NCI-H146 treated with DMSO at 0.1 percent for 48 hours (cell line): ENCODE measurements at regions not wholly inside any gene's neighbourhood (a gene's known extent, or its start where the extent isn't known, plus 50 kb on each side); places are given as distances from the start of the nearest gene placed in this dataset.
A peak's percentile ranks its signal among the peaks of the same experiment; 100 is the strongest.
"Not testable (repeated sequence)": the region's sequence is repeated elsewhere in the genome, so short reads cannot be mapped to it uniquely, and the experiment has no call there.

ENCODE experiments used
- DNase-seq: peaks from one replicate; lab custom pipeline; 2025; ENCODE audit not compliant: unreplicated experiment; lab: John Stamatoyannopoulos, UW

DNA sequence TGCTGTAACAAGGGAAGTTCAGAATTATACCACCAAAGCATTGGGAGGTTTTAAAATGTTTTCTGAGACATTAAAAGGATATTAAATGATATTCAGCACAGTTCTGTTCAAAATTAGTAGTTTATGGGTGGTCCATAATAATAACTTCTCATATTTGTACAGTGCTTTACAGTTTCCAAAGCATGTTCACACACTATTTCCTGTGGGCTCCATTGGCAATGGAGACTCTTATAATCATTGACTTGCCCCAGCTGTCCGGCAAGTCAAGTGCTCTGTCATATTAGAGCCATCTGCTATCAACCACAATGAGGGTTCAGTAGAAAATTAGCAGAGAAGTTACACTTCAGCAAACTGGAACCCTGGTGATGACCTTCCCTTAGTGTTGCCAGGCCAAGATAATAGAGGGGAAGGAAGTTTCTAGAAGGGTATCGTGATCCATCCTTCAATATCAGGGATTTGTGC lies 526.6 kb upstream of the CCDC196 start:
- DNase-seq, result no peak

DNA sequence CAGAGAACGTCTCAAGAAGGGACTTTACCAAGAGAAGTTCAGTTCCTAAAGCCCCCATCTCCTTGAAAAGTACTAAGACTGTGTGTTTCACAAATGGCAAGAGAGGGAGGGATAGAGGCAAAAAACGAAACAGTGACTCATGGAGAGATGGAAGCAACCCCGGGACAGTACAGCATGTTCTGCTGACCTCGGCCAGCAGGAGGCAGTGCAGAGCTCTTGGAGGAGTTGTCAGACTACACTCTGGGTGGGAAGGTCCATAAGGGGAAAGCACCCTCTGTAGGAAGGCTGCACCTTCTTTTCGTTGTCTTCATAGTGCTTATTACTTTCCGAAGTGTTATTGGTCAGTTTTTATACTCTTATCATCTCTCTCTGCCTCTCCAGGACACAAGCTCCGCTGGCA lies 525.2 kb upstream of the CCDC196 start:
- DNase-seq, result peak; percentile 14

DNA sequence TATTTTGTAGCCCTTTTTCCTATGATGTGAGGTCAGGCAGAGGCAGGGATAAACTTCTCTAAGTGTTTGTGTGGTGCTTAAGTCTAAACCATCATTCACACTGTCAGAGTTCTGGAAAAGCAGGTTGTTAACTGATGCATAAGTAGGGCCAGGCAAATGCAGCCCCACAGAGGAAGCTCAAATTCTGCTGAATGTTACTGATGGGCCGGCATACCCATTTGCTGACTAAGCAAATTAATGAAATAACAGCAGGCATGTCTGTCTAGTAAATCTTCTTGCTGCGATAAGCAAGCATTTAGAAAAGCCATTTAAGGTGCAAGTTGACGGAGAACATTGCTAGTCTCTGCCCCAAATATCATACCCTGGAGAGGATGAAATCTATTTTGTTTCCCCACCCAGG lies 523.2 kb upstream of the CCDC196 start:
- DNase-seq, result no peak

DNA sequence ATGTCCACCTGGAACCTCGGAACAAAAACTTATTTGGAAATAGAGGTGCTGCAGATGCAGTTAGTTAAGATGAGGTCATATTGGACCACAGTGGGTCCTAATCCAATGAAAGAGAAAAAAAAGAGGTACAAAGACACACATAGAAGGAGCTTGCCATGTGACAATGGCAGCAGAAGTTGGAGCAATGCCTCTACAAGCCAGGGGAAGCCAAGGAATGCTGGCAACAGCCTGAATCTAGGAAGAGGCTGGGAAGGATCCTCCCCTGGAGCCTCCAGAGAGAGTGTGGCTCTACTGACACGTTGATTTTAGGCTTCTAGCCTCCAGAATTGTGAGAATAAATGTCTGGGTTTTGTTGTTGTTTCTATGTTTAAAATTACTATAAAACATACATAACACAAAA lies 521.8 kb upstream of the CCDC196 start:
- no peak for DNase-seq

GRCh38 chr14:65966188-65966587 lies 520.0 kb upstream of the CCDC196 start:
- DNase-seq, result no peak

- DNase-seq, result no peak
Observed at GRCh38 chr14:65972346-65972870, 513.8 kb upstream of the CCDC196 start.

GRCh38 chr14:65972891-65973290 lies 513.3 kb upstream of the CCDC196 start:
- DNase-seq, result no peak

GRCh38 chr14:65975865-65976264 lies 510.3 kb upstream of the CCDC196 start:
- no peak for DNase-seq

DNA sequence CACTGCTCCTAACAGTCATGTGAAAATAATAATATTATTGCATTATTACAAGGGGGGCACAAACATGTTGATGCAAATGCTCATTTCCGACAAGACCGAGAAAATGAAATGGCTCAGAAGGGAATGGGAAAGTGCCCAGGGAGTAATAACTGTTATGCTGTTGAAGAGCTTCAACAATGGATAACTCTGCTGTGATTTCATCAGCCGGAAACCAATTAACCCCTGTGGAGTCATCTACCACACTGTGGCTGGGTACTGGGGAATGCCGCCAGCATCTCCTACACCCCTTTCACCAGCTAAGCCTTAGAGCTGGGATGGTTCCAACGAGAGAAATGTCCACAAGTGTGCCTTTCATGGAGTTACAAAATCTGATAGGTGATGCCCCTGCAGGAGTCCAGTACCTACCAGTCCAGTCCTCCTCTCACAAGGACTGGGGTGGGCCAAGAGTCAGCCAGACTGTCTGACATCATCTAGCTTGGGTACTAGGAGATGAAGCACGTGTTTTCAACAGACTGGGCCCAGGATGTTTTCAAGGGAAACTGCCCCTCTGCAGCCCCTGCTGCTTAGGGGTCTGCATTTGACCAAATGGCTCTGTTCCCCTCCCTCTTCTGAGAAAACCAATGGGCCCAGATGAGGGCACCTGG lies 509.3 kb upstream of the CCDC196 start:
- DNase-seq, result no peak

- DNase-seq, result no peak
Observed at GRCh38 chr14:65981192-65981843, 504.9 kb upstream of the CCDC196 start.

DNA sequence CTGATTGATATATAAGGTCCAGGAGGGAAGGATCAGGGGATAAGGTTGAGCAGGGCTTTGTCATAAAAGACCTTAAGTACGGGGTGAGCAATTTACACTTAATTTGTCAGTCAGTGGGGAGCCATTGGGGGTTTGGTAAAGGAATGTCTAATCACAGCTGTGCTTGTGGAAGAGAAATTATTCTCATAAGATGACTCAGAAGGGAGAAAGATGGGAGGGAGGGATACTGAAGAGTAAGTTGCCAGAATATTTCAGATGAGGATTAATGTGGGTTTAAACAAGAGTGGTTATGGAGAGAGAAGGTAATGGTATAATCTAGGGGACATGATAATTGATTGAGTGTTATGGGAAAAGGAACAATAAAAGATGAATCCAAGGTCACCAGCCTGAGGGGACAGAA lies 500.1 kb upstream of the CCDC196 start:
- no peak for DNase-seq

DNA sequence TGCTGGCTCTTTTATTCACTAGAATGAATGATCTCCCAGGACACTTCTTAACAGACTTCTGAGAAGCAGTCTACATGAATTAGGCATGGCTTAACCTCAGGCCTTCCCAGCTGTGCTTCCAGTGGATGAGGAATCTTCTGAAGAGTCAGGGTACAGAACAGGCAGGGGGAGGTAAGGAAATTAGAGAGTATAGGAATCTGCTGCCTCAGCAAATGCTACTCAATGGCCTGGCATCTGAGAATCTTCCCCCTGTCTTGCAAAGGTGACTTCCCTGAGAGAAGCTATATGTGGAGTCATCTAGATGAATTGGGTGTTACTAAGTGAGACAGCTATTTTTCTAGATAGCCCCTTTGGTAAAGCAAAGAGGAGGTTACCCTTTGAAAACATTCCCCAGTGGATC lies 496.2 kb upstream of the CCDC196 start:
- no peak for DNase-seq

DNA sequence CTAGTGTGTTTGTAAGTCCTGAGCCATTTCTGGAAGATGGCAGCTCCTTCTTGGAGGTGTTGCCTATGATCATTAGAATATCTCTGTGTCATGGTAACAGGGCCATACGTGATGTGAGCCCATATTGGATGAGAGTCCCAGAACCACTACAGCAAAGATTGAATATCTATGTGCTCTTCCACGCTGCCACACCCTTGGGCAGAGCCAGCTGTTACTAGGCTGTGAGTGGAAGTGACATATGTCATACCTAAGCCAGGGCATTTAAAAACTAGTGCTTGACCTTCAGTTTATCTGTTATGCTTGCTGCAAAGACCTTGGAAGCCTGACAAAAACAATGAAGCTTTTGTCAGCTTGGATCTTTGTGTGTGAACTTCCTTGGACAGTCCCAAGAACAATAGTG lies 495.1 kb upstream of the CCDC196 start:
- no peak for DNase-seq

DNA sequence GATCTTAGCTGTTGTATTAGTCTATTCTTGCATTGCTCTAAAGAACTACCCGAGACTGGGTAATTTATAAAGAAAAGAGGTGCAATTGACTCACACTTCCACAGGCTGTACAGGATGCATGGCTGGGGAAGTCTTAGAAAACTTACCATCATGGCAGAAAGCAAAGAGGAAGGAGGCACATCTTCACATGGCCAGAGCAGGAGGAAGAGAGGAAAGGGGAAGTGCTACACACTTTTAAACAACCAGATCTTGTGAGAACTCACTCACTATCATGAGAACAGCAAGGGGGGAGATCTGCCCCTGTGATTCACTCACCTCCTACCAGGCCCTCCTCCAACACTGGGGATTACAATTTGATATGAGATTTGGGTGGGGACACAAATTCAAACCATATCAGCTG lies 494.2 kb upstream of the CCDC196 start:
- DNase-seq, result not testable (repeated sequence)

- DNase-seq, result no peak
Observed at GRCh38 chr14:65993103-65993502, 493.1 kb upstream of the CCDC196 start.

DNA sequence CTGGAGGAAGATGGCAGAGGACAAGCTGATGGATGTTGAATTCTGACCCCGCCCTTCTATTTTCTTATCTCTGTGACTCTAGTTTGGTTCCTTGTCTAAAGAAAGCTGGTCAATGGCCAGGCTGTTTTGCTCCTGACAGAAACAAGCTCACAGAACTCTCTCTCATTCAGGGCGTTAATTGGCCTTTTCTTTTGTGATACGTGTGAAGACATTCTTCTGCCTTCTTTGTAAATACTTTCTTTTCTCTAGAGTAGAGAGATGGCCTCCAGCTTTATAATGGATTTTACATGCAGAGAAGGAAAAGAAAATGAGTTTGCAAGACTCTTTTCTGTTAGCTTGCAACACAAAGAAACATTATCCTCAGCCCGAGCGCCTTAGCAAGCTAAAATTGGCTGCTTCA lies 492.2 kb upstream of the CCDC196 start:
- DNase-seq, result no peak

GRCh38 chr14:65997347-65997746 lies 488.8 kb upstream of the CCDC196 start:
- no peak for DNase-seq

DNA sequence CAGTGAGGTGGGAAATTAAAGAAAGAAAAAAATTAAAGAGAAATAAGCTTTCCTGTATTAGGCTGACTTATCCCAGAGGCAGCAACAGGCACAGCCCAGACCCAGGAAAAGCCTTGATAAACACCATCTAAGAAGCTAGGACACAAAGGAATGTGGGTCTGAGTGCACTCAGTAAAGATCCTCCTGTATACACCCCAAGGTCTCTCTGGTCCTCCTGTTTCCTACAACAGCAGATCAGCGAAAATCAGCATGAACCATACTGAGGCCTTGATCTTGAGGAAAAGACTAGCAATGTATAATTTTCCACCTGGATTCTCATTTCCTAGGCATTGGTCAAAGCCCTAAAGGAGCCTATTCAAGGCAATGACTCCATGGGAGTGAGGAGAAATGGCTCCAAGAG lies 486.3 kb upstream of the CCDC196 start:
- DNase-seq, result no peak

GRCh38 chr14:66000766-66001165 lies 485.4 kb upstream of the CCDC196 start:
- no peak for DNase-seq

DNA sequence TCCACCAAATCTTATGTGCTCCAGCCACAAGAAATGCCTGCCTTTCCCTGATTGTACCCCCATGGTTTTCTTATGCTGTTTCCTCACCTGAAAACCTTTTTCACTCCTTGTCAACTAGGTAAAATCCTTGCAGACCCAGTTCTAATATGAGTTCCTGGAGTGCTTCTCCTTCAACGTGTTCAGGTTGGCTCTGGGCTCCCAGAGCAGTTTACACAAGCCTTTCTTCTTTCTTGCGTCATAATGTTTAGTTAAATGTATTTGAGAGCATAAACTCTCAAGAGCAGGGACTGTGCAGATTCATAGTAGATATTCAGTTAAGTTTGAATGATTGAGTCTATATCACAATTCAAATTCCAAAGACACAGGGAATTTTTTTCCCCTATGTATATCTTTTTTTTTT lies 484.8 kb upstream of the CCDC196 start:
- no peak for DNase-seq

- peak; percentile 52 for DNase-seq
Observed at GRCh38 chr14:66003082-66003730, 483.0 kb upstream of the CCDC196 start.

- DNase-seq, result no peak
Observed at GRCh38 chr14:66005900-66006434, 480.2 kb upstream of the CCDC196 start.
